HG03558 (cell line): ENCODE measurements at regions not wholly inside any gene's neighbourhood (a gene's known extent, or its start where the extent isn't known, plus 50 kb on each side); places are given as distances from the start of the nearest gene placed in this dataset.

ENCODE experiments used
- ATAC-seq: cut with Tn5 transposase; IDR thresholded peaks from one replicate; pipeline ENCODE4 v1.9.1; 2021; ENCODE audit warnings: moderate number of reproducible peaks; ENCODE audit not compliant: unreplicated experiment; ENCODE audit errors: extremely low read depth

DNA sequence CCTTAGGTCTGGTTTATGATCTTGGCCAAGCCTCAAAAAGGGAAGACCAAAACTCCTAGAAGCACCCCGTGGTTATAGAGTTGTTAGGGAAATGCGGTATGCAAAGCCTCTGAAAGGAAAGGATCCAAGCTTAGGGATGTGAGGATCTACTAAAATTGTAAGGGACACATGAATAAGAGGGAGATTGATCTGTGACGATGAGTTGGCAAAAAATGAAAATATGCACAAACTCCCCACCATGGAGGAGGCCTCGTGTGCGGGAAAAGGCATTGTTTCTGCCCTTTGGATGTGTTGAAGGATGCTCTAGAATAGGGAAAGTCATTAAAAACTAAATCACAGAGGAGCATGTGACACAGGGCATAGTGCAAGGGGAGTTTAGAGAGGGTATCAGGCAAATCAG, 88.7 kb upstream of the UBL3 start:
- ATAC-seq = no peak

GRCh38 chr13:29937841-29938240, 87.4 kb upstream of the UBL3 start:
- no peak for ATAC-seq

DNA sequence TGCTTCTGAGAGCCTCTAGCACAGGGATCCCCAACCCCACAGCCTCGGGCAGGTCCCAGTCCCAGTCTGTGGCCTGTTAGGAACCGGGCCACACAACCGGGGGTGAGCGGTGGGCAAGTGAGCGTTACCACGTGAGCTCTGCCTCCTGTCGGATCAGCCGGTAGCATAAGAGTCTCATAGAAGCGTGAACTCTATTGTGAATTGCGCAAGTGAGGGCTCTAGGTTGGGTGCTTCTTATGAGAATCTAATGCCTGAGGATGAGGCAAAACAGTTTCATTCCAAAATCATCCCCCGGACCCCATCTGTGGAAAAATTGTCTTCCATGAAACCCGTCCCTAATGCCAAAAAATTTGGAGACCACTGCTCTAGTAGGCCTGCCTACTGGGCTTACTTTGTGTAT, 87.0 kb upstream of the UBL3 start:
- ATAC-seq = no peak

GRCh38 chr13:29936956-29937355, 86.5 kb upstream of the UBL3 start:
- no peak for ATAC-seq

GRCh38 chr13:29936051-29936813, 85.8 kb upstream of the UBL3 start:
- no peak for ATAC-seq

GRCh38 chr13:29935309-29935981, 85.0 kb upstream of the UBL3 start:
- ATAC-seq = peak; percentile 97

GRCh38 chr13:29934531-29935308, 84.3 kb upstream of the UBL3 start:
- ATAC-seq = no peak

DNA sequence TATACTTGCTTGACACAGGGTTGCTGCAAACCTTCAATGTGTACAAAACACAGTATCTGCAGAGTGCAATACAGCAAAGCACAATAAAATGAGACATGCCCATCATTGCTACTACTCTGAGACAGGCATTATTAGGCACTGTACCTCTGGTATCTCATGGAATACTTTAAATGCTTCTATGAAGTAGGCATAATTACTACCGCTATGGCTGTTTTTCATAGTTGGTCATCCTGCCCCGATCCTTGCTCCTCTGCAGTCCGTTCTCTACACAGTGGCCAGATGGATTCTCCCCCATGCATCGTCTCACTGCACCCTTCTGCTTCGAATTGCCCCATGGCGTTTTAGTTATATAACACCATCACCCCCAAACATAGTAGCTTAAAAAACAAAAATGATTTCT, 83.0 kb upstream of the UBL3 start:
- ATAC-seq = no peak

DNA sequence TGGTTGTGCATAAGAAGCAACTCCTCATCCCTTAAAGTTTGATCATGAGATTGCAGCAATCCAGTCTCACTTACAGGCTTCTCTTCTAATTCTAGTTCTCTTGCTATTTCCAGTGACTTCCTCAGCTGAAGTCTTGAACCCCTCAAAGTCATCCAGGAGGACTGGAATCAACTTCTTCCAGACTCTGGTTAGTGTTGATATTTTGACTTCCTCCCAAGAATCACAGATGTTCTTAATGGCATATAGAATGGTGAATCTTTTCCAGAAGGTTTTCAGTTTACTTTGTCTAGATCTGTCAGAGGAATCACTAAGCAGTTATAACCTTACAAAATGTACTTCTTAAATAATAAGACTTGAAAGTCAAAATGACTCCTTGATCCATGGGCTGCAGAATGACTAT, 81.3 kb upstream of the UBL3 start:
- ATAC-seq = no peak

DNA sequence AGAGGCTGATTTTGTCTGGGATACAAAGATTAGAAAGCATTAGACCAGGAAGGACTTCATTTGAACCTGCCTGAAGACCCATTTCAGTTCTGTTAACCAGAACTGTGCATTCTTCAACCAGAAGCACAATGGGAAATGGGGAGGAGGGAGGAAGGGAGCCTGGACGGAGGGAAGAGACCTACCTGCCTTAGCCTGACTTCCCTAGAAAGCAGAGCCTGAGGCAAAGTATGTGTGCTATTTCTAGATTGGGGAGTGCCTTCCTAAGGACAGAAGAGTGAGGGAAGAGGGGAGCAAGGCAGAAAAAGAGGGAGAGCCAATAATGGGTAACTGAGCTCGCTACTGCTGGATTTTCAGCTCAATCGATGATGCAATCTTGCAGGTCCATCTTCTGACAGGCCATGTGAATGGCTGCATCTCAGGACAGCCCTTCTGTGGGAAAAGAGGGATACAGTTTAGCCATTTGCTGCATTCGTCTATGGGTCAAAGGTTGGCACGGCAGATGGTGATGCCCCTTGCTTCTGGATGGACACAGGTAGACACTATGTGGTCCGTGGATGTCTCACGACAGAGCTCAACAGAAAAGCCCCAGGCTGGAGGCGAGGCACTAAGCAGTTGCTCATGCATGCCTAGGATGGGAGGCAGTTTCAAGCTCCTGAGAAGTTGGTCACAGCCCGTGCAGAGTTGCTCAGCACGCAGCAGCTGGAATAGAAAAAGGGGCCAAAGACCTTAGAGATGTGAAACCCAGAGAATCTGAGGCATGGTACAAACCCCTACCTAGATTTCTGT, 78.8 kb upstream of the UBL3 start:
- ATAC-seq = no peak

DNA sequence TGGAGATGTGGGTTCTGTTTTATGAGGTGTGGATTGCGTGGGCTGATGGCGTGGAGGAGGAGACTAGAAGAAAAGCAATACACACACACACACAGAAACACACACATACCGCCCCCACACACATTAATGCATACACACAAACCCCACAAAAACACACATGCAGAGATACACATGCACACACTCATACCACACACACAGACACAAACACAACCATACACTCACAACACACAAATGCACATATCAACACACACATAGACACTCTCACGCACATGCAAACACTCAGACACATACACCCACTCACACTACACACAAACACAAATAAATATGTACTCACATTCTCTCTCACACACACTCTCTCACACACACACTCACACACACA, 75.7 kb upstream of the UBL3 start:
- no peak for ATAC-seq

DNA sequence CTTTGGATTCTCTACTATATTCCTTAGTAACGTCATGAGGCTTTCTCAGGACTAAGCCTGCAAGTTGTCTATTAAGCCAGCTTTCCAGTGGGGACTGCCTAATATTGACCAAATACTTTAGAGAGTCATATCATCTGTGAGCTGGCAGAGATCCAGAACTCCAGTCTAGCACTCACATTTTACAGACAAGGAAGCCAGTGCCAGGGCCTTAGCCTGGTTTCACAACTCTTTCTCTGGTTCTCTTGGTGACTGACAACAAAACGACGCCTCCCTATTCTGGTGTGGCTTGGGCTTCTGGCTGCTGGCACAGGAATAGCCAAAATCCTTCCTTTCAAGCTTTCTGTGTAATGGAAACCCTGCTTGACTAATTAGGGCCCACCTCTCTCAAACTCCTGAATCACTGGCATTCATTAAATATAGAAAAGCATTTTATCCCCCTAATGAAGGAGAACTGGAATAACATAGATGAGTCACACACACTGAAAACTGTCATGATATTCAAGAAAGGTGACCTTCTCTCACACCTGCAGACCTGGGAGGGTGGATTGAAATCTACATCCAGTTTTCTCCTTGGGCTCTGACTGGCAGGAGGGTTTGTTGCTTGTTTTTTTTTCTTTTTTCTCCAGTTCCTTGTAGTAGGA, 75.2 kb upstream of the UBL3 start:
- no peak for ATAC-seq

- ATAC-seq = no peak
Observed at GRCh38 chr13:29924482-29925350, 74.3 kb upstream of the UBL3 start.

DNA sequence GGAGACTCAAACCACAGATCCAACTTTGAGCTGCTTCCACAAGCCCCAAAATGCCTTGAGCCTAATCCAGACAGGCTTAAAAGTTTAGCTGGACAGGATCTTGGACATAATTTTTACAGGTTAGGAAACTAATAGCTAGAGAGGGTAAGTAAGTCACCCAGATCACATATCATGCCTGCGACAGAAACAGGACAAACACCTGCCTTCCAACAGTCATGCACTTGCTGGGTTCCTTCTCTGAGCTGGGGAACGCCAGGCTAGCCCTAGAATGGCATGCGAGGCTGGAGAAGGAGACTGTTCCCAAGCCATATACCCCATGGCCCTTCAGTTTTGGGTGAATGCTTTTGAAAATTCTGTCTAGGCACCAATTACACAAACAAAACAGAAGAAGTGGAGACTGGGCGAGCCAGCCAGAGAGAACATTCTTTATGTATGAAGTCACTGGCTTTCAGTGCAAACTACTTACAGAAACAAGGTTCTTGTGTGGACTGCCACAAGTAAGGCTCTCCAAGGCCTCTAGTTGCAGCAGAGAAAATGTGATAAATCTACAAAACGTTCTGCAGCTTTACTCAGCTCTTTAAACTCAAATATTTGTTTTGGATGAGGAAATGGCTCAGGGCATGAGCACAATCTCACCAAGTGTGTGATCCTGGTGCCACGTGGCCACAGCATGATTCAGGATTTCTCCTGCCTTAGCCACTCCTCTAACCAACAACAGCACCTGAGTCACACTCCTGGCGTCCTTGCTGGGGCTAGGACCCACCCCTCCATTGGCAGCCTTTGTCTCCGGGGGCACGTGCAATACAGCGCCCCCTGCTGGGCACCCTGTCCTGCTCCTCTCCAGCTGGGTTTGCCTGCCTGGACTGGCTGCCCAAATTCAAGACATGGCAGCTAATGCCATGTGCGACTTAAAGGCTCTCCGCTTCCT, 73.4 kb upstream of the UBL3 start:
- ATAC-seq = no peak

GRCh38 chr13:29922896-29923295, 72.5 kb upstream of the UBL3 start:
- no peak for ATAC-seq

DNA sequence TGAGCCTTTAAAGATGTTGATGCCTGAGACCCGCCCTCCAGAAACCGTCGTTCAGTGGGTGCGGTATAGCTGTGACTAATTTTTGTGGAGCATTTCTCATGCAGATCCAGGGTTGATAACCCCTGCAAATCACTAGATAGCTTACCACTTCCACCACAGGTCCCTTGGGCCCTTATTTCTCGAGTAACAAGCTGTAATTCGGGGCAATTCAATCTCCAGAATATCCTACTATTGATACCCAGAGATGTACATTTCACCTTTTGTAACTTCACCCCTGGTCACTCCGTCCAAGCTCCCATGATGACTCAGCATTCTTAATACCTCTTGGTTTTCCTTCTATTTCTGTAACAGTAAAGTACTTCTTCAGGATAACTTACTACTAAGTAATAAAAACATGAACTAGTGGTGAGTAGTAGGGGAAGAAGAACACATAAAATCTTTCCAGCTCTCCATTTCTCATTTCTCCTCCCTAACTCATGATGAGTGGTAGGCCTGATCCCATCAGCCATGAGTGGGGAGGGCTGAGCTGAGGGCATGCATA, 71.9 kb upstream of the UBL3 start:
- no peak for ATAC-seq

- no peak for ATAC-seq
Observed at GRCh38 chr13:29921542-29921941, 71.1 kb upstream of the UBL3 start.
